Activated CD4-positive, alpha-beta T cell treated with anti-CD3 and anti-CD28 coated beads, Interleukin-2, amount 10 ng/mL, durations not matched to agents 24 days and 14 days (primary cell): ENCODE measurements at regions not wholly inside any gene's neighbourhood (a gene's known extent, or its start where the extent isn't known, plus 50 kb on each side); places are given as distances from the start of the nearest gene placed in this dataset.
A peak's percentile ranks its signal among the peaks of the same experiment; 100 is the strongest.
"Not testable (repeated sequence)": the region's sequence is repeated elsewhere in the genome, so short reads cannot be mapped to it uniquely, and the experiment has no call there.

Source experiments
- DNase-seq: peaks from one replicate; pipeline ENCODE4 v3.0.0; 2022
- H3K27ac Mint-ChIP-seq: one replicate; pipeline ENCODE4 v1.8.0; 2022; ENCODE audit warnings: mild to moderate bottlenecking, mixed read lengths
- H3K27me3 Mint-ChIP-seq: one replicate; pipeline ENCODE4 v1.8.0; 2022; ENCODE audit warnings: mixed read lengths
- H3K36me3 Mint-ChIP-seq: one replicate; pipeline ENCODE4 v1.8.0; 2022; ENCODE audit warnings: low read depth, mild to moderate bottlenecking, mixed read lengths
- H3K4me1 Mint-ChIP-seq: one replicate; pipeline ENCODE4 v1.8.0; 2021; ENCODE audit warnings: mixed read lengths
- H3K4me3 Mint-ChIP-seq: one replicate; pipeline ENCODE4 v1.8.0; 2022; ENCODE audit warnings: mild to moderate bottlenecking, moderate library complexity, mixed read lengths
- H3K9me3 Mint-ChIP-seq: one replicate; pipeline ENCODE4 v1.8.0; 2021; ENCODE audit warnings: mixed read lengths
- intact Hi-C: fragments of 100-400 bp; cut with micrococcal nuclease; formaldehyde crosslinking; loops from one replicate; pipeline ENCODE4 v1.15.1; 2023

DNA sequence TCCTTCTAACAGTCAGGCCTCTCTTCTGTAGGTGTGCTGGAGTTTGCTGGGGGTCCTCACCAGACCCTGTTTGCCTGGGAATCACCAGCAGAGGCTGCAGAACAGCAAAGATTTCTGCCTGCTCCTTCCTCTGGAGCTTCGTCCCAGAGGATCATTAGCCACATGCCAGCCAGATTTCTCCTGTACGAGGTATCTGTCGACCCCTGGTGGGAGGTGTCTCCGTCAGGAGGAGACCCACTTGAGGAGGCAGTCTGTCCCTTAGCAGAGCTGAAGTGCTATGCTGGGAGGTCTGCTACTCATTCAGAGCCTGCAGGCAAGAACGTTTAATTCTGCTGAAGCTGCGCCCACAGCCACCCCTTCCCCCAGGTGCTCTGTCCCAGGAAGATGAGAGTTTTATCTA is 611.1 kb upstream of the COBL start:
- Mint-ChIP-seq H3K36me3 (no peaks in the 10 kb centered on the region), H3K4me3 (no peak overlapping the region), H3K4me1 (no peaks in the 10 kb centered on the region), H3K27me3 (no peaks in the 10 kb centered on the region), H3K27ac (no peak overlapping the region), H3K9me3 (peaks cover 23% of the 10 kb centered on the region)
- intact Hi-C loops, result no loop called here
- no peak for DNase-seq

DNA sequence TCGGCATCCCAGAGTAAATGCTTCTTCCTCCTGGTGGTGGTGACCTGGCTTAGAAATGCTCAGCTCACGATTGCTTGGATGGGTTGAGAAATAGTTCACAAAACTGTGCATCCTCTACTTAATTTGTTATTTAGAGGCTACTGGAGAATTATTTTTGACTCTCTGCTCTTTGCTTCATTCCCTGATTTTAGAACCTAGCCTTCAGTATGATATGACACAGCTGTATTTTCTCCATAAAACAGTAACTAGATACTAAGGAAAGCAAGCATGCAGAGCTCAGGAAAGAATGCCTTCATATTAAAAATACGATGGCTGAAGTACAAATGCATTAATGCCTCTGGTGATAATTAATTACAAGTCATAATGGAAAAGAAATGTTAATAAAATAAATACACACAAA is 602.0 kb upstream of the COBL start:
- Mint-ChIP-seq H3K9me3 (peaks cover 15% of the 10 kb centered on the region), H3K27ac (no peak overlapping the region), H3K4me1 (no peaks in the 10 kb centered on the region), H3K27me3 (no peaks in the 10 kb centered on the region), H3K36me3 (no peaks in the 10 kb centered on the region), H3K4me3 (no peak overlapping the region)
- no peak for DNase-seq
- intact Hi-C loops, result no loop called here

- H3K4me1 Mint-ChIP-seq, result no peaks in the 10 kb centered on the region
- peaks cover 4% of the 10 kb centered on the region for H3K9me3 Mint-ChIP-seq
- no peaks in the 10 kb centered on the region for H3K36me3 Mint-ChIP-seq
- no peaks in the 10 kb centered on the region for H3K27me3 Mint-ChIP-seq
- no peak overlapping the region for H3K27ac Mint-ChIP-seq
- intact Hi-C loops, result no loop called here
- peak; percentile 23 for DNase-seq
- no peak overlapping the region for H3K4me3 Mint-ChIP-seq
Observed at GRCh38 chr7:51901489-51901840, 584.9 kb upstream of the COBL start.

DNA sequence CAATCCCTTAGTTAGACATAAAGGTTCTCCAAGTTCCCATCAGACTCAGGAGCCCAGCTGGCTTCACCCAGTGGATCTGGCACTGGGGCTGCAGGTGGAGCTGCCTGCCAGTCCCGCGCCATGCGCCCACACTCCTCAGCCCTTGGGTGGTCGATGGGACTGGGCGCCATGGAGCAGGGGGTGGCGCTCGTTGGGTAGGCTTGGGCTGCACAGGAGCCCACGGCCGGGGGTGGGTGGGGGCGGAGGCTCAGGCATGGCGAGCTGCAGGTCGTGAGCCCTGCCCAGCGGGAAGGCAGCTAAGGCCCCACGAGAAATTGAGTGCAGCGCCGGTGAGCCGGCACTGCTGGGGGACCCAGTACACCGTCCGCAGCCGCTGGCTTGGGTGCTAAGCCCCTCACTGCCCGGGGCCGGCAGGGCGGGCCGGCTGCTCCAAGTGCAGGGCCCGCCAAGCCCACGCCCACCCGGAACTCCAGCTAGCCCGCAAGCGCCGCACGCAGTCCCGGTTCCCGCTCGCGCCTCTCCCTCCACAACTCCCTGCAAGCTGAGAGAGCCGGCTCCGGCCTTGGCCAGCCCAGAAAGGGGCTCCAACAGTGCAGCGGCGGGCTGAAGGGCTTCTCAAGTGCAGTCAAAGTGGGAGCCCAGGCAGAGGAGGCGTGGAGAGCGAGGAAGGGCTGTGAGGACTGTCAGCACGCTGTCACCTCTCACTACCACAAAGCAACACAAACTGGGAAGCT is 584.3 kb upstream of the COBL start:
- H3K4me1 Mint-ChIP-seq, H3K27me3 Mint-ChIP-seq, intact Hi-C loops, H3K36me3 Mint-ChIP-seq, H3K9me3 Mint-ChIP-seq, H3K27ac Mint-ChIP-seq, H3K4me3 Mint-ChIP-seq: not testable (repeated sequence)
- DNase-seq, result peak; percentile 13

DNA sequence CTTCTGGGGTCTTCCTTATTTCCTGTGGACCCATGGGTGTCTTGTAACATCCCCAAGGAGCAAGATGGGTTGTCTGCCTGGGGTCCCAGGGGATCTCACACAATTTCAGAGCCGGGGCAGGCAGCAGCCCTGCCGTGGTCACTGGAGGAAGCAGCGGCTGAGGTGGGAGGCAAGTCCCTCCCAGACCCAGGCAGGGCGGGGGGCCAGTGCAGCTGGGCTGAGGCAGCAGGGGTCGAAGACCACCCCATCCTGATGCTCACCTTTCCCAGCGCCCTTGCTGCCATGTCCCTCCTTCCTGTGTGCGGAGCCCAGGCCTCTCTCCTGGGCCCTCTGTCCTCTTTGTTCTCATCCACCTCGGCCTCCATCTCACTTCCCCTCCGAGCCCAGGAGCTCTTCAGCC is 583.0 kb upstream of the COBL start:
- Mint-ChIP-seq H3K4me3 (no peak overlapping the region), H3K36me3 (no peaks in the 10 kb centered on the region), H3K27ac (no peak overlapping the region), H3K27me3 (no peaks in the 10 kb centered on the region), H3K4me1 (no peaks in the 10 kb centered on the region), H3K9me3 (peaks cover 4% of the 10 kb centered on the region)
- intact Hi-C loops, result no loop called here
- peak; percentile 9 for DNase-seq

DNA sequence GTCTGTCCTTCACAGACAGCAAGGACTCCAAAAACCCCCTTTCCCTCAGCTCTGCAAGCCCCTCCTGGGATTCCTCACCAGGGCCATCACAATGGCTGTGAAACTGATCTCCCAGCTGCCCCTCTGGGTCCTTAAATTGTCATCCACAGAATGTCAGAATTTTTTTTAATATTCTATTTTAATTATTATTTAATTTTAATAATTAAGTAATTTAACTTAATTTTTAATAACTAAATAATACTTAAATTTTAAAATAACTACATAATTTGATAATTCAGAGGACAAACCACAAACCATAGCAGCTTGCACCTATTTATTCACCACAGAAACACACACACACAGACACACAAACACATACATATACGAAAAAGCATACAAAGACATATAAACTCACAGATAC is 565.8 kb upstream of the COBL start:
- no peaks in the 10 kb centered on the region for H3K36me3 Mint-ChIP-seq
- no peaks in the 10 kb centered on the region for H3K27me3 Mint-ChIP-seq
- H3K4me3 Mint-ChIP-seq, result no peak overlapping the region
- intact Hi-C loops, result no loop called here
- H3K9me3 Mint-ChIP-seq, result no peaks in the 10 kb centered on the region
- no peak for DNase-seq
- H3K4me1 Mint-ChIP-seq, result no peaks in the 10 kb centered on the region
- no peak overlapping the region for H3K27ac Mint-ChIP-seq

- Mint-ChIP-seq H3K27me3 (no peaks in the 10 kb centered on the region), H3K27ac (no peak overlapping the region), H3K9me3 (no peaks in the 10 kb centered on the region), H3K4me1 (no peaks in the 10 kb centered on the region), H3K4me3 (no peak overlapping the region), H3K36me3 (no peaks in the 10 kb centered on the region)
- intact Hi-C loops, result no loop called here
- DNase-seq, result no peak
Observed at GRCh38 chr7:51881309-51881708, 564.7 kb upstream of the COBL start.

DNA sequence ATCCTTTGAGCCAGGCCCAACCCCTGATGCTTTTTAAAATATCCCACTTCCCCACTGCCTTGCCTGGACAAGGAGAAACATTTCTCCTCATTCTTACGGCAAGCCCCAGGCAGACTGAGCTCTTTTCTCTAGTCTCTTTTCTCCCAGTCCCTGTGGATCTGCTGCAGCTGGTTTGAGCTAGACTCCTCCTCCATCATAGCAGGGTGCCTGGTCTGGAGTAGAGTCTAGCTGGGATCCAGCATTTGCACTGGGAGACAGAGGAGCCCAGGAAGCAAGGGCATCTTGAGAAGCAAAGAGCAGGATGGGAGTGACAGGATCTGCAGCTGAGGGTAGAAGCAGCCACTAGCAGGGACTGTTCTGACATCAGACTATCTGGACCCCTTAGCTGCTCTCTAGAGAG is 562.3 kb upstream of the COBL start:
- Mint-ChIP-seq H3K27me3 (no peaks in the 10 kb centered on the region), H3K4me1 (no peaks in the 10 kb centered on the region), H3K27ac (no peak overlapping the region), H3K4me3 (no peak overlapping the region), H3K36me3 (no peaks in the 10 kb centered on the region), H3K9me3 (no peaks in the 10 kb centered on the region)
- intact Hi-C loops, result no loop called here
- no peak for DNase-seq

DNA sequence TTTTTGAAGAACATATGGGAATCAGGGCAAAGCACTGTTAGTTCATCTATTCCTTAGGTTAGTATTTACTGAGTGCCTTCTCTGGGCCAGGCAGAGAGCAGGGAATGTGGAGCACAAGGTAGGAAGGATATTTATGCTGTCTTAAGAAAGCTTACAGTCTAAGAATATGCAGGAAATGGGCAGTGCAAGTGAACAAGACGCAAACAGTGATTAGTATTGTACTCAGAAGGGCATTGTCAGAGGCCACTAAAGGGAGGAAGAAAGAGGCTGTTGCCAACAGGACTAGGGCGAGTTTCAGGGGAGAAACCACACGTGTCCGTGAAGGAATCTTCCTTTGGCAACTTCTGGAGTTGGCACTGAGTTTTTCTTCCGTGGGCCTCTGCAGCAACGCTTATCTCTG is 552.8 kb upstream of the COBL start:
- H3K9me3 Mint-ChIP-seq, result peaks cover 5% of the 10 kb centered on the region
- H3K27me3 Mint-ChIP-seq, result no peaks in the 10 kb centered on the region
- intact Hi-C loops, result no loop called here
- H3K4me1 Mint-ChIP-seq, result no peaks in the 10 kb centered on the region
- DNase-seq, result no peak
- no peak overlapping the region for H3K4me3 Mint-ChIP-seq
- no peak overlapping the region for H3K27ac Mint-ChIP-seq
- H3K36me3 Mint-ChIP-seq, result no peaks in the 10 kb centered on the region

DNA sequence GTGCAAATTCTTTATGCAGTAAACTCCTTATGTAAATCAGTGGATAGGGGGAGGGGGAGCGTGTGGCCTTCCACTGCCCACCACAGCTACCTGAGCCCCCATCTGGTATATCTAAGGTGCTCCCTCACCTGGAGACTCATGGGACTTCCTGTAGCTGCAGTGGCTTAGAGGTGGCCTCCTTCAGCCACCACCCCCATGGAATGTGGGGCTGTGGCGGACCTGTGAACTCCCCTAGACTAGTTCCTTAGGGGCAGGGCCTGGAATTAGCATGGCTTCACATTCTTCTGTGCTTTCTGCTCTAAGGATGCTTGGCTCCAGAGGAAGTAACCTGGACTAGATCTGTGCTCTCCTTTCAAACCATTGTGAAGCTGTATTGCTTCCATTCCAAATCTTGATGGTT is 550.5 kb upstream of the COBL start:
- DNase-seq, result no peak
- Mint-ChIP-seq H3K4me3 (no peak overlapping the region), H3K27ac (no peak overlapping the region), H3K4me1 (no peaks in the 10 kb centered on the region), H3K36me3 (no peaks in the 10 kb centered on the region), H3K27me3 (no peaks in the 10 kb centered on the region), H3K9me3 (peaks cover 5% of the 10 kb centered on the region)
- intact Hi-C loops, result no loop called here

- H3K27ac Mint-ChIP-seq, result no peak overlapping the region
- H3K4me3 Mint-ChIP-seq, result no peak overlapping the region
- no peaks in the 10 kb centered on the region for H3K4me1 Mint-ChIP-seq
- no peak for DNase-seq
- no peaks in the 10 kb centered on the region for H3K36me3 Mint-ChIP-seq
- intact Hi-C loops, result no loop called here
- H3K27me3 Mint-ChIP-seq, result no peaks in the 10 kb centered on the region
- no peaks in the 10 kb centered on the region for H3K9me3 Mint-ChIP-seq
Observed at GRCh38 chr7:51860305-51860704, 543.7 kb upstream of the COBL start.

DNA sequence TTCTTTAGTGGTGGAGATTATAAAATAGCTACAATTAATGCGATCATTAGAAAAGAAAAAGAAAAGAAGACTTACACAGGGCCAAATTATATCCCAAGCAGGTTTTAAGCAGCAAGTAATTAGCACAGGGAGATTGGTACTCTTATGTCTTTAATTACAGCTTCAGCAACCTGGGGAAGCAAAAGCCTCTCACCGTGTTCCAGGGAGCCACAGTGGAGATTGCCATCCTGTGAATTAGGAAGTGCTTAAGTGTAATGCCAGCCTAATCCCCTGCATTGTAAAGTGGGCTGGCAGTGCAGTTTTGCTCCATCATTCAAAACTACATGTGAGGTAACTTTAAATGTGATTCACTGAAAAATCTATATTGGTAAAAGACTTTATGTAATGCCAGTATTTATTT is 533.5 kb upstream of the COBL start:
- H3K27me3 Mint-ChIP-seq, result no peaks in the 10 kb centered on the region
- peaks cover 3% of the 10 kb centered on the region for H3K9me3 Mint-ChIP-seq
- intact Hi-C loops, result no loop called here
- no peak for DNase-seq
- no peak overlapping the region for H3K27ac Mint-ChIP-seq
- no peak overlapping the region for H3K4me3 Mint-ChIP-seq
- no peaks in the 10 kb centered on the region for H3K4me1 Mint-ChIP-seq
- no peaks in the 10 kb centered on the region for H3K36me3 Mint-ChIP-seq

- intact Hi-C loops, result no loop called here
- Mint-ChIP-seq H3K4me3 (no peak overlapping the region), H3K27ac (no peak overlapping the region), H3K9me3 (peaks cover 7% of the 10 kb centered on the region), H3K36me3 (no peaks in the 10 kb centered on the region), H3K27me3 (no peaks in the 10 kb centered on the region), H3K4me1 (no peaks in the 10 kb centered on the region)
- DNase-seq, result no peak
Observed at GRCh38 chr7:51847461-51848134, 531.0 kb upstream of the COBL start.

- intact Hi-C loops, H3K27me3 Mint-ChIP-seq, H3K4me1 Mint-ChIP-seq, H3K4me3 Mint-ChIP-seq, DNase-seq, H3K9me3 Mint-ChIP-seq, H3K27ac Mint-ChIP-seq, H3K36me3 Mint-ChIP-seq: not testable (repeated sequence)
Observed at GRCh38 chr7:51839130-51839529, 522.5 kb upstream of the COBL start.

- Mint-ChIP-seq H3K27ac (no peak overlapping the region), H3K9me3 (peaks cover 11% of the 10 kb centered on the region), H3K27me3 (no peaks in the 10 kb centered on the region), H3K36me3 (no peaks in the 10 kb centered on the region), H3K4me1 (no peaks in the 10 kb centered on the region), H3K4me3 (no peak overlapping the region)
- intact Hi-C loops, result no loop called here
- no peak for DNase-seq
Observed at GRCh38 chr7:51827631-51828030, 511.0 kb upstream of the COBL start.
